Effector CD8-positive, alpha-beta T cell (primary cell): ENCODE measurements at regions not wholly inside any gene's neighbourhood (a gene's known extent, or its start where the extent isn't known, plus 50 kb on each side); places are given as distances from the start of the nearest gene placed in this dataset.
A peak's percentile ranks its signal among the peaks of the same experiment; 100 is the strongest.

Experiments used
- DNase-seq: peaks from one replicate; lab custom pipeline; 2025; lab: John Stamatoyannopoulos, UW

DNA sequence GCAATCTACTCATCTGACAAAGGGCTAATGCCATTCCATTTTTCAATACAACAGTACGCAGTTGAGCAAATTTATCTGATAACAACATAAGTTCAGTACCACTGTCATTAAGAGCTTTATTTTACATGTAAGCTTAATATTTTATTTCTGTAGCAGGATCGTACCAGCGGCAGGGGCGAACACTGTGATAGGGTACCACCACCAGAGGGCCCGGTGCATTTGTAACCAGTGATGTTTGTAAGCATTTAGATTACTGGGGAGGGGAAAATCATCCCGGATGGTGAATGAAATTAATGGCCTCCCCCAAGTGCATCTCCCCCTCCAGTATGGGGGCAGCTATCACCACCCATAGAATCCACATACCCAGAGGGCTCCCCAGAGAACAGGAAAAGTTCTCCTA, 179.0 kb downstream of the ADGRA3 start:
- no peak for DNase-seq

DNA sequence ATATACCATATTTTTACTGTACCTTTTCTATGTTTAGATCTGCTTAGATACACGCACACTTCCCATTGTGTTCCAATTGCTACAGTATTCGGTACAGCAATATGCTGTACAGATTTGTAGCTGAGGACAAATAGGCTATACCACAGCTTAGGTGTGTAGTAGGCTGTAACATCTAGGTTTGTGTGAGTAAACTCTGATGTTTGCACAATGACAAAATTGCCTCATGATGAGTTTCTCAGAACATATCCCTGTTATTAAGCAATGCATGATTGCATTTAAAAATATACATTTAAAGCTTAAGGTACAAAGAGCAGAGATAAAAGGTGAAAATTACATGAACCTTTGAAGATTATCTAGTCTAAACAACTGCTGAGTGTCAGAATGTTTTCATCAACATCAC, 181.7 kb downstream of the ADGRA3 start:
- no peak for DNase-seq

DNA sequence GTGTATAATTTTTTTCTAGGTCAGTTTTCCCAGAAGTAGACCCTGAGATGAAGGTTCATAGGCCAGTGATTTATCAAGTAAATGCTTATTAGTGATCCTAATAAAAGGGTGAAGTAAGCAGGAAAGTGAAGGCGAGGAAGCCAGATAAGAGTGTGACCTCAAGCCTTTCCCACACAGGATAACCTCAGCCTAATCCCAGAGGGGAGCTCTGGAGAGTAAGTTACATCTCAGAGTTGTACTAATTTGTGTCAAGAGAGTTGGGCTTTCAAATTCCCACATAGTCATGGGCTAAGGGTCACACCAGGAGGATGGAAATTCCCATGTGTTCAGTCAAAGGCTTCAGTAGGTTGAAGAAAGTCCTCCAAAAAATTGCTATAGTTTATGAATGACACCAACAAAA, 191.4 kb downstream of the ADGRA3 start:
- DNase-seq: no peak

DNA sequence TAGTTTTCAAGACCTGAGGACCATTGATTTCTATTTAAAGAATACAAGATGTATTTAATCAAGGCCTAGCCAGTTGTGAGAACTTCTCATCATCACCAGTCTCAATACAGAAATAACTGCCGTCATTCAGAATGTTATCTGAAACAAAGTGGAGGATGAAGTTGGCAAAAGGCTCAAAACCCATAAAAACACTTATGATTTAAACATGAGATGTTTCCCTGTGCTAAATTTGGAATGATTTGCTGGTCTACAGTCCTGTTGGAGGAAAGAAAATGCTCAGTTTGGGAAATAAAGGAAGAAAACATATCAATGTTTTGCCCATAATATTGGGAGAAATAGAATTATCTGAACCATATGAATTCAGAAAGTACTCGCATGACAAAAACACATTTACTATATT, 192.2 kb downstream of the ADGRA3 start:
- no peak for DNase-seq

DNA sequence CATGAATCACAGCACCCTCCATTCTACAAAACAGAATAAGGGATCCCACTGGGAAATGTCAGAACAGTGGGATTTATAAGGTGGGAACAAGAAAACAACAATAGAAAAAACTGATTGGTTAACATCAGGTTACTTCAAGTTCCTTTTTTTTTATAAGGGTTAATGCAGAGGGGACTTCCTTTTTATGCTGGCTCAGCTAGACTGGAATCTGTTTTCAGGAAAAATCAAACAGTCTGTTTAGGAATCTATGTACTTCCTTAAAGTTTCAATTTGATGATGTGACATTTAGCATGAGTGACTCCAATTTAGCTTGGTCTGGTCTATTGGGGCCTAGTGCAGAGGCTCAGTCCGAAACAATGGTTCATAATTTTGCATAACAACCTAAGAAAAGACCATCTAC, 192.9 kb downstream of the ADGRA3 start:
- no peak for DNase-seq

DNA sequence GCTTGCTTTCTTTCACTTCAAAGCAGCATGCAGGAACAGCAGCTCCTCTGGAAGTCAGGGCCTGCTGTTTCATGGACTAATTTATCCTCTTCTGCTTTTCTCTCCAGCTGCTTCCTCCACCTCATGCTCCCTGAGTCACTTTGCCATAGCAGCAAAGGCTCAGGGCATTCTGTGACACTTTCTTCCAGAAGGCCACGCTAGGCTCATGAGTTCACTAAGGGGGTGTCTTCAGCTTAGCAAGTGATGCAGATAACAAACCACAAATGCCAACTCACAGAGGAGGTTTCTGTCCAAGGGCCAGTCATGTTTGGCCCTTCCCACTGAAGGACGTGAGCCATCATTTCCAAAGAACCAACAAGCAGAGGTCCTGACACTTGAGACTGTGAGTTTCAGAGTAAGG, 200.2 kb downstream of the ADGRA3 start:
- DNase-seq: no peak

DNA sequence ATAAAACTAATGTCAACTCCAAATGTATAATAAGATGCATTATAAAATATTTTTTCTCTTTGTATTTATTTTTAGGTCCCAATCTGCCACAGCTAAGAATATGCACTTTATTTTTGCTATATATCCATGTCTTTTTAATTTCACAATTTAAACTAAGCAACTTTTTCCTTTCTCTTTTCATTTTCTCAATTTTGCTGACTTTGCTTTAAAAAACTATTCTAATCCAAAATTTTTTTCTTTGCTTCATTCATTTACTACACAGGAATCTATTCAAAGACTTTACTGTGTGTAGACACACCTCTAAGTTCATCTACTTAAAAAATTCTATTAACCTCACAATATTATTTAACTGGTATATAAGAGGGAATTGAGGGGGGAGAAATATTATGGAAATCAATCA, 201.9 kb downstream of the ADGRA3 start:
- DNase-seq: no peak

DNA sequence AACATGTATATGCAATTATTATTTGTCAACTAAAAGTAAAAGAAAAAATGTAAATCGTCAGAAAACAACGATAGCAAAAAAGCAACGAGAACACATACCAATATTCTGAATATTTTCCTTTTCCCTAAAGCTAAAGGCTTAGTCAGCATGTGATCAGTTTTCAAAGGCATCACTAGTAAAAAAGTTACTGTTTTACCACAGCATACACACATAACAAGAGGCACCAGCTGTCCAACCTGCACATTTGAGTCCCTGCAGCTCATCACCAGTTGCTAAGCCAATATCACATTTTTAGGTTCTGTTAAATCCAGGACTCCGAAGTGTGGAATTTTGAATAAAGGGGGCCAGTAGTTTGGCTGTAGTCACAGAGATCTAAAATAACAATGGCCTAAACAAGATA, 203.8 kb downstream of the ADGRA3 start:
- DNase-seq: no peak

DNA sequence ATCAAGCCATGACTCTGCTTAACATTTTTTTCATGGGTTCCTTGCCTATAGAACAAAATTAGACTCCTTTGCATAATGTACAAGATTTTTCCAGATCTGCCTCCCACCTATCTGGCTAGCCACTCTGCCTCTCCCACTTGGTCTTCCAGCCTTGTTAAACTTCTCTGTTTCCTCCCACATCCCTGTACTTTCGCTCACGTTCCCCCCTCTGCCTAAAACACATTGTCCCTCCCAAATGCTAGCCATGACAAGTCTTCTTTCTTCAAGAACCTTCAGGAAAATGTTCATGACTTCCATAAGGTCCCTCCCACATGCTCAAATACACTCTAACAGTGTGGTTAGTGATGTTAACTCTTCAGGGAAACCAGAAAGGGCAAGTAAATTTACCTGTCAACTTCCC, 214.6 kb downstream of the ADGRA3 start:
- DNase-seq: no peak

DNA sequence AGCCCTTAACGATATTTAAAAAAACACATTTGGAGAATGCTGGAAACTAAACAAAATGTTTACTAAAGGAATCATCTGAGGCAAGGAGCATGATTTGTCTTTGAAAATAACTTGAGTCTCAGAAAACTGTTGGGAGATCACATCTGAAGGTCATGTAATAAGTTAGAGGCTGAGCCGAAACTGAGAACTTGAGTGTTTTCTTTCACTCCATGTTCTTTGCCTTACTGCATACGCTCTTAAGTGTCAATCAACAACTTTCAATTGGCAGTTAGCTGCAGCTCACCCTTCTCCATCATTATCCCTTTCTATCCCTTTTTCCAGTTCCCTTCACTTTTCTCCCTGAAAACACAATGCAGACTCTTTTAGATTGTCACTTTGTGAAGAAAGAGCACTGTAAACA, 216.2 kb downstream of the ADGRA3 start:
- DNase-seq: no peak

DNA sequence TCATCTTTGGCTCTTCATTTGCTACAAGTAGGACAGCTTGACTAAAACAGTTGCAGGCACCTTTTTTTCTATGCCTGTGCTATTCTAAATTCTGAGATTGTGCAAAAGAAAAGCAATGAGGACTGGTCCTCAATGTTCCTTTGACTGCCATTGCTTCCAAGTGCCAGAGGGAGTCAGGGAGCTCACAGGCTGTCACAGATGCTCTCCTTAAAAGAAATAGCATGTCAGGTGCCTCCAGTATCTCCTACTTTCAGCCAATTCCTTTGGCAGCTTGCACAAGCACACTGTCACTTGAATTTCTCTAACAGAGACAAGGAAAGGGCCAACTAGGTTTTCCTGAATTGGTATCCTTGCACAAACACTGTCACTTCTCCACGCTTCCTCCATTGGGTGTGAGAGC, 228.2 kb downstream of the ADGRA3 start:
- DNase-seq: no peak

DNA sequence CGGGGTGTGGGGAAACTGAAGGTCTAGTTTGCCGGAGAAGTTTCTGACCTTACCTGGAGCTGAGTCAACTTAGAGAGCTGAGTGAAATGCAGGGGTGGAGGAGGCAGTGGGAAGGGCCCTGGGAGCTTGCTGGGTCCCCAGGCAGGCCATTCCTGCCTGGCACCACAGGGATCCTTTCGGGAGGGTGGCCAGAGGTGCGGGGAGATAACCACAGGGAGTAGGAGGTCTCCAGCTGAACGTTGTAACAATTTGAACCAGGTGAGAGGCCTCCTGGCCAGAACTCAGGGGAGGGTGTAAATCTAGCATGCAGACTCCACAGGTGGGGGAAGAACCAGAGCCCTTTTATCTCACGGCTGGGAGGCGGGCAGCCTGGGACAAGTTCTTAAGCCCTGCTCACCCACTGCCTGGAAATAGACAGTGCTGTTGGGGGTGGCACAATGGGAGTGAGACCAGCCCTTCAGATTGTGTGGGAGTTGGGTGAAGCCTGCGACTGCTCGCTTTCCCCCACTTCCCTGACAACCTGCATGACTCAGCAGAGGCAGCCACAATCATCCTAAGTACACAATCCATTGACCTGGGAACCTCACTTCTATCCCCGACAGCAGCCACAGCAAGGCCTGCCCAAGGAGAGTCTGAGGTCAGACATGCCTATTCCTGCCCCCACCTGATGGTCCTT, 247.4 kb downstream of the ADGRA3 start:
- no peak for DNase-seq

DNA sequence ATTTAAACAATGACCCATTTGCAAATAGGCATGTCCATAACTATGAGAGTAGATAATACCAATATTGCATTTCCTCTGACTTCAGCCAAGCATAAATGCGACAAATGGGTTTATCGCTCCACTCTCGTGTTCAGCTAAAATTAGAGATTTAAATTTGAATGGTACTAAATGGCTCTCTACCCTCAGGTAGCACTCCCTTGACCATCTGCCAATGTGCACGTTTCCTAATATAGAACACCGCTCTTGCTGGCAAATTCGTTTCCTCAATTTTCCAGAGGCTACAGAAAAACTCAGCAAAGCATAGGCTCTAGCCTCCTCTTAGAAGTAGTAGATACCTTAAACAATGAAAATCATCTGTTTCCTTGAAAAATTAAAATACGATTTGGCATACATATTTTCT, 251.6 kb downstream of the ADGRA3 start:
- no peak for DNase-seq

DNA sequence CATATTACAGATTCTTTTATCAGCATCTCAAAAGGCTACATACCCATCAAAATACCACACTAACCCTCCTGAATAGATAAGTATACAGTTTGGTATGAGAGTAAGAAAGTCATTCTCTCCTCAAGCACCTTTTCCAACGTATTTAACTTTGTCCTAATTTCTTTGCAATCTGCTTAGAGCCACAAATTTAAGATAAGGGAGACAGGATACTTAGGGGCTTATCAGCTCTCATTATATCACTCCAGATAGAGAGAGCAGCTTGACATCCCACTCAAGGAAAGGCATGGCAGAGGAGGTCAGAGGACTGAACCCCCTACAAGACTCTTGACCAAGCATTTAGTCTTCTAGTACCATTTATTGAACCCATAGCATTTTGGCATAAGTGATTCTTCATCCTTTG, 262.4 kb downstream of the ADGRA3 start:
- no peak for DNase-seq

DNA sequence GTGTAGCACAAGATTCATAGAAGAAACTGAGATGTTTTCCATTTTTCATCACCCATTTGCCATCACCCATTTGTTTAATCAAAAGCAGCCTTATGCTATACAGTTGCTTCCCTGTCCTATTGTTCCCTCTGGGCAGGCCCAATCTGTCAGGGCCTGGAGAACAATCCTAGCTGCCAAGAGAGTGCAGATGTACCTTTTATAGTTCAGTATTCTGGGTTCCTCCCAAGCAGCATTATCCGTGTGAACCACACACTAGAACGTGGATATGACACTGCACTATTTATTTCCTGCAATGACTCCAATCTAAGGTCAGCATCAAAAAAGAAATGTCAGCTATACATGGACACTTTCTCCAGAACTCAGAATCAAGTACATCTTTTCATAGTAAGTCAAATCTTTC, 269.0 kb downstream of the ADGRA3 start:
- no peak for DNase-seq

DNA sequence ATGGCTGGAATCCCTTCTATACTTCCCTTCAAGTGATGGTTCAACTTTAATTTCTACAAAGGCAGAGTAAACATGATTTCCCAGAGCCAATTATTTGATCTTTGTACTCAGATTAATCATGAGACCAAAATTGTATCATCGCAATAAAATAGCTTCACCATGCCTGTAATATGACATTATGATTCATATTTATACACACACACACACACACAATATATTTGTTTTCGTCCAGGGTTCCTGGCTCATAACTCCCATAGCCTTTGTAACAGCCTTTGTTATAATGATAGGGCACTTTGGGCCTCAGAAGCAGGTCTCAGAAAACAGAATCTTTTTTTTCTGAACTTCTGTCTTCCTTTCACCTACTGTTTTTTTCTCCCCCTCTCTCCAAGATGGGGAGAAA, 270.6 kb downstream of the ADGRA3 start:
- no peak for DNase-seq

DNA sequence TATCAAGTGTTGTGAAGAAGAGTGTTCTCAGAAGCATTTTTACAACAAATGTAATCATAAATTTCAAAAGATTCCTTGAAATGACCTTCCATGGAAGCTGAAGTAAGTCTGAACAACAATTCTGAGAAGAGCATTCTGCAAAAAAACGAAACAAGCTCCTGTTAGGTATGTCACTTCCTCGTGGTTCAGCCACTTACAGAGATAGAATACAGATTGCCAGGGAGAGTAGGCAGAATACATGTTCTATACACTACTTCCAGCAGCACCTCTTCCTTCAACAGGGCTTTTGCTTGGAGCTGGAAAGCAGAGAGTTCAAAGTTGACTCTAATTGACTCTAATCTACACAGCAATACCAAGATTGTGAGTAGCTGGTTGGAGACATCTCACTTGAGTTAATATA, 274.5 kb downstream of the ADGRA3 start:
- no peak for DNase-seq

DNA sequence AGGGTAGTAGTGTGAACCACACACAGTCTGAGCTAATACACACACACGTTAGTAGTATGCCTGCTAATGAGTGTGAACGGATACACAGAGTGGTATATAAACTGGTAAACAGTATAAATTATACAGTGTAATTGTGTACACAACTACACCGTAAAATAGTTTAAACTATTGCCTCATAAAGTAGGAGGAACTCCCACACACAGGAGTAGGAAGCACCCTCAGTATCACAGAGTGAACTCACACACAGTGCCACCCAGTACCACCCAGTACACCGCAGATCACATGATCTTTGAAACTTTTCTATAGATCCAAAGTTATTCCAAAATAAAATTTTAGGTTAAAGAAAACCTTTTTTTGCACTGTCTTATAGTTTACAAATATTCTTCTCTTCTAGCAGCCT, 275.1 kb downstream of the ADGRA3 start:
- no peak for DNase-seq

DNA sequence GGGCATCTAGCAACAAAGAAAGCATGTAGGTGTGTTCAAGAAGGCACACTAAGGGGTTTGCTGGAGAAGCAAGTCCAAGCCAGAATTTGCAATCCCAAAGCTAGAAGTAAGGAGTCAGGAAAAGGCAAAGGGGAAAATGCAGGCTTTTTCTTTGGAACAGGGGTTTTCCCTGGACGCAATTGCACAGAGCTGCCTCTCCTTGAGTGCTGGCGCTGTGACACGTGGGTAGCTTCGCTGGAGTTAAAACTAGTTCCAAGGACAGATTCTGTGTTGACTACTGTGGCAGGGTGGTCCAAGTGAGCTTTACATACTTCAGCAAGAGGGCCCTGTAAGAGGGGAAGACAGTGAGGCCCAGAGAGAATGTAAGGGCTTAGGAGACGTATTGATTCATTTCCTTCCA, 277.1 kb downstream of the ADGRA3 start:
- DNase-seq: no peak

DNA sequence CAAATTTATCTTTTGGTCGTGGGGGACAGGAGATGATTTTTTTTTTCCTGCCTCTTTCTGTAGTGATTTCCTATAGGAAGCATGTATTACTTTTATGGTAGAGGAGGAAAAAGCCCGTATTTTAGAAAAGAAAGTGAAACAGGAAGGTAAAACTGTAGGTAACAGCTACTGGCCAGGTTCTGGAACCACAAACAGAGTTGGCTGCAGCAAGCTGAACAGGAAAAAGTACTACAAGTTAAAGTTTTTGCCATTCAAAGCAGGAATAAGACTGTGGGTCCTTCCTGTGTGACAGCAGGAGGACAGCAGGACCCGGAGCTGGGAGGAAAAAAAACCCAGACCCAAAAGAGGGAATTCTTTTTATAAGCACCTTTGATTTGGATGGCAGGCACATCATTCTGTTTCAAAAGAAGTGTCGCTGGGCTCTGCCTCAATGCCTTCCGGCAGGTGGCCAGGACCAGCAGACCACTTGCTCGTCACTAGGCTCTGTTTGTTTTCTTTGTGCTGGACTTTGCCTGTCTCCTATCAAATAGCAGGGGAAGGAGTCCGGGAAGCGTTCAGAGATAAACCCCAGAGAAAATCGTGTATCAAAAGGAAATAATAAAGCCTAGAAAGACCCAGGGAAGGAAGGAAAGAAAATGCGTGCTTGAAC, 277.9 kb downstream of the ADGRA3 start:
- no peak for DNase-seq

DNA sequence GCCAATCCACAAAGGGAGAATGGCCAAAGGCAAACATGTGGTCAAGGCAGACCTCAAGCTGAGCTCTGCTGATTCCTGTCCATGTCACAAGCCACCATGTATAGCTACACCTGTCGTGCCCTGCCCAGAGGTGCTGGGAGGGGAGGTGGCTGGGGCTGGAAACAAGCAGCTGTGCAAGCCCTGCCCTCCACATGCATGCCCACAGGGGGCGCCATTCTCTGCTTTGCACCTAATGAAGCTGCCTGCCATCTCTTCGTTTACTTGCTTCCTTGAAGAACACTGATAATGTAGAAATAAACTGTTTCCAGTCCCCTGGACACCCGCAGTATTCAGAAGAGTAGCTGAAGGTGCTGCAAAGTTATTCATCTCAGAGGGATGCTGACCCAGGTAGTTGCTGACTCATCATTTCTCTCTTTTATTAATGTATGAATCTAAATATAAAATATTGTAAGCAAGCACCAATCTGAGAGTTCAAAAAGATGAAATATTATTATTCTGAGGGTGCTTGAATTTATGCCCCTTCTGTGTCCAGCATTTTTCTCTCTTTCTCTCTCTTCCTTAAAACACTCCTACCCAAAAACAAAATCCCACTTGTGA, 278.6 kb downstream of the ADGRA3 start:
- DNase-seq: peak; percentile 11

DNA sequence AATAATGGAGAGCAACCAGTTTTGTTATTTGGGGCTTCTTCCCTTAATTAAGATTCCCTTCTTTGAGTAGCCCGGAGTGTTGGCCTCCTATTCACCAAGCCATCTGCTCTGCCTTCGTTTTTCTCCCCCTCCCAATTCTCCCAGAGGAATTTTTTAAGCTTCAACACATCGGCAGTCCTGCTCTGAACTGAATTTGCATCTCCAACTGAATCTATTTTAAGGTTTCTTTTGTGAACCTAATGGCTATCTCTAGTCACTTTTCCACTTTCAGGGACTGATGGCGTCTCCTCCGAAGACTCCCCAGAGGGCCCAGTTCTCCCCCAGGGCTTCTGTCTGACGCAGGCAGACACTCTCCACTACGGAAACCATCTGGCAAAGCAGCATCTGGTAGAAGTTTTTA, 280.2 kb downstream of the ADGRA3 start:
- DNase-seq: no peak

DNA sequence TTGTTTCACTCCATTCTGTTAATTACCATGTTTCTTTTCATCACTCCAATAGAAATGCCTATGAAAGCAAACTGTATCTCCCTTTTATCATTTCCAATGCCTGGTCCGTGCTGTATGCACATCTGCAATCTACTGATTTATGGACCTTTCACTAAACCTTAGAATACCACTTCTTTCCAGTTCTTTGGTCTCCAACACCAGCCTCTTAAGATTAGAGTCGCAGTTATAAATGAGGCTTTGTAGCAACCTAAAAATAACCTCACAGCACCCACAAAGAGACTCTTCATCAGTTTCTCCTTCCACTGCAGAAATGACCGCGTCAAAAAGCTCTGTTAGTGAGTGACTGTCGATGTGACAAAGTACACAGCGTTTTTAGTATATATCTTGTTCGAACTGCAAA, 282.6 kb downstream of the ADGRA3 start:
- DNase-seq: no peak

DNA sequence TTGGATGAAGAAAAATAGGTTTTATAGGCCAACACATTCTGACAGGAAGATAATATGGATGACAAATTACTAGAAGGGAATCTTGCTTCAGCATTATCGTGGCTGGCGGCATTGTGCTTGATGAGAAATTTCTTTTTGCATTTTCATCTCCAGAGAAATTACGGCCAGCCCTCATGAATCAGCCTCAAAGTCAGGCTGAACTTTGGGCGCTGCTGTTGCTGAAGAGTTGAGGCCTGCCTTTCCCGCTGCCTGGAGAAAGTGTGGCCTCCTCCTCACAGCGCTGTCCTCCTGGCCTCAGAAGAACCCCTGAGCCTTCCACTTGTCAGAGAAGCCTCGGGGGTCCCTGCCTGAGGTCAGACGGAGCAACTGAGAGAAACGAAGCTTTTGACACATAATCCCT, 272.4 kb upstream of the KCNIP4 start:
- DNase-seq: no peak
